ENCODE measurements at regions not wholly inside any gene's neighbourhood (a gene's known extent, or its start where the extent isn't known, plus 50 kb on each side); places are given as distances from the start of the nearest gene placed in this dataset.

GRCh38 chr2:160613466-160614153 lies 120.0 kb upstream of the RBMS1 start:
- no peak for TF ChIP-seq CTCF (IDR thresholded peaks at IDR 0.05; ENCODE audit: insufficient read depth, low read depth, low read length)
- no peak for TF ChIP-seq EZH2 (IDR thresholded peaks at IDR 0.05; ENCODE audit: insufficient read depth, low read length)

All from astrocyte (in vitro differentiated cells and primary cell).